OCI-LY7 (cell line): ENCODE measurements at regions not wholly inside any gene's neighbourhood (a gene's known extent, or its start where the extent isn't known, plus 50 kb on each side); places are given as distances from the start of the nearest gene placed in this dataset.

Source experiments
- BruUV-seq: library from RNA; stranded (reverse); fragments of 400-500 nt; replicated peaks from 2 replicates; lab custom pipeline; 2021; lab: Mats Ljungman, UMichigan
- CTCF ChIA-PET: fragments of 300-600 bp; sonication (Branson Sonifier 250); formaldehyde crosslinking; loops from one replicate; lab custom pipeline; 2022; ENCODE audit warnings: antibody characterized with exemption; ENCODE audit not compliant: unreplicated experiment; lab: Charles Lee
- POLR2A ChIA-PET: fragments of 300-600 bp; sonication (Branson Sonifier 250); formaldehyde crosslinking; loops from one replicate; lab custom pipeline; 2022; ENCODE audit warnings: antibody characterized with exemption; lab: Charles Lee
- DNase-seq: peaks from one replicate; pipeline ENCODE4 v3.0.0-alpha.2; 2015; ENCODE audit warnings: low spot score
- H2AFZ ChIP-seq: fragments of 200-600 bp; sonication (generic), shearing (Covaris generic); 2 replicates; pipeline ENCODE4 v1.6.1; 2014; ENCODE audit warnings: mild to moderate bottlenecking, antibody characterized with exemption, low read length, moderate library complexity
- H3K27ac ChIP-seq: fragments of 200-600 bp; sonication (generic); 2 replicates; pipeline ENCODE4 v1.5.1; 2014; ENCODE audit warnings: mixed run types, low read depth, mild to moderate bottlenecking, moderate library complexity, low read length, inconsistent platforms; ENCODE audit not compliant: poor library complexity, severe bottlenecking
- H3K36me3 ChIP-seq: fragments of 200-600 bp; sonication (generic); 2 replicates; pipeline ENCODE4 v1.6.1; 2014; ENCODE audit warnings: mild to moderate bottlenecking, antibody characterized with exemption, low read length, moderate library complexity, mixed read lengths; ENCODE audit not compliant: insufficient read depth
- H3K4me1 ChIP-seq: fragments of 200-600 bp; sonication (generic); 2 replicates; pipeline ENCODE4 v1.5.1; 2014; ENCODE audit warnings: mild to moderate bottlenecking, low read length; ENCODE audit not compliant: insufficient read depth, poor library complexity, severe bottlenecking
- H3K4me2 ChIP-seq: fragments of 200-600 bp; sonication (generic); 2 replicates; pipeline ENCODE4 v1.6.1; 2014; ENCODE audit warnings: mild to moderate bottlenecking, low read length
- H3K4me3 ChIP-seq: fragments of 200-600 bp; sonication (generic); 2 replicates; pipeline ENCODE4 v1.5.1; 2014; ENCODE audit warnings: mild to moderate bottlenecking, low read depth, low read length; ENCODE audit not compliant: poor library complexity, severe bottlenecking
- H3K79me2 ChIP-seq: fragments of 200-600 bp; sonication (generic); 2 replicates; pipeline ENCODE4 v1.6.1; 2016; ENCODE audit warnings: low read depth, mild to moderate bottlenecking, low read length, moderate library complexity, mixed read lengths; ENCODE audit not compliant: insufficient read depth
- H3K9me2 ChIP-seq: fragments of 200-600 bp; sonication (generic); 2 replicates; pipeline ENCODE4 v1.6.1; 2016; ENCODE audit warnings: mild to moderate bottlenecking, low read length, mixed read lengths; ENCODE audit not compliant: insufficient read depth
- H3K9me3 ChIP-seq: fragments of 200-600 bp; sonication (generic); 2 replicates; pipeline ENCODE4 v1.6.1; 2014; ENCODE audit warnings: mild to moderate bottlenecking, mixed run types, low read length, mixed read lengths
- H4K20me1 ChIP-seq: fragments of 200-600 bp; sonication (generic); 2 replicates; pipeline ENCODE4 v1.6.1; 2014; ENCODE audit warnings: mild to moderate bottlenecking, antibody characterized with exemption, low read length, moderate library complexity, mixed read lengths; ENCODE audit not compliant: insufficient read depth
- EZH2phosphoT487 ChIP-seq: fragments of 200-600 bp; sonication (generic); IDR thresholded peaks from 2 replicates; pipeline ENCODE4 v1.6.1; 2018; ENCODE audit warnings: low read depth, borderline replicate concordance, mild to moderate bottlenecking, mixed run types, antibody characterized with exemption, low read length, moderate library complexity, mixed read lengths
- intact Hi-C: fragments of 100-400 bp; cut with micrococcal nuclease; formaldehyde crosslinking; loops from one replicate; pipeline ENCODE4 v1.10.0; 2022; ENCODE audit not compliant: unreplicated experiment
- TF ChIP-seq, protein P1 (sequence below): fragments of 200-600 bp; sonication (generic); conservative IDR thresholded peaks from 2 replicates; pipeline ENCODE4 v1.5.1; 2014; ENCODE audit warnings: mild to moderate bottlenecking, antibody characterized with exemption, low read length, moderate library complexity, mixed read lengths

DNA sequence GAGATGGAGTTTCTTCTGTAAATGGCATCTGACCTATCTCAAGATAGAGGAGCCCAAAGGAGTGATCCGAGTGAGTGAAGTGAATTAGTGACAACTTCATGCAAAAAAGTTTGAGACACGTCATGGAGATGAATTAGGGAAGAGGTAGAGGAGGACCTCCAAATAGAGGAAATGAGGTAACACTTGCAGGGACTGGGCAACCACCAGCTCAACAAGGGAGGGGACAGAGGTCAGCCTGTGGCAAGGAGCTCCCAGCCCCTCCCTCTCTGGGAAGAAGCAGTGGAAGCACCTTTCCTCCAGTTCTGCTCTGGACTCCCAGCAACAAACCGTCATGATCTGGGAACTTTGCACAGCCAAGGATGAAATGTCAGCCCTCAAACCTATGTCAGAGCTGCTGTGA lies 83.5 kb upstream of the IKZF1 start:
- POLR2A ChIA-PET, result no interaction called here
- peaks cover 36% of the 10 kb centered on the region for H3K9me3 ChIP-seq
- CTCF ChIA-PET, result no interaction called here
- intact Hi-C loops, result no loop called here
- BruUV-seq, result no TSS peak
- H4K20me1 ChIP-seq, result no peaks in the 10 kb centered on the region
- DNase-seq, result no peak
- H3K4me1 ChIP-seq, result no peaks in the 10 kb centered on the region
- H3K27ac ChIP-seq, result no peak overlapping the region
- H3K4me3 ChIP-seq, result no peak overlapping the region
- H3K79me2 ChIP-seq, result no peaks in the 10 kb centered on the region
- TF ChIP-seq, protein P1, sequence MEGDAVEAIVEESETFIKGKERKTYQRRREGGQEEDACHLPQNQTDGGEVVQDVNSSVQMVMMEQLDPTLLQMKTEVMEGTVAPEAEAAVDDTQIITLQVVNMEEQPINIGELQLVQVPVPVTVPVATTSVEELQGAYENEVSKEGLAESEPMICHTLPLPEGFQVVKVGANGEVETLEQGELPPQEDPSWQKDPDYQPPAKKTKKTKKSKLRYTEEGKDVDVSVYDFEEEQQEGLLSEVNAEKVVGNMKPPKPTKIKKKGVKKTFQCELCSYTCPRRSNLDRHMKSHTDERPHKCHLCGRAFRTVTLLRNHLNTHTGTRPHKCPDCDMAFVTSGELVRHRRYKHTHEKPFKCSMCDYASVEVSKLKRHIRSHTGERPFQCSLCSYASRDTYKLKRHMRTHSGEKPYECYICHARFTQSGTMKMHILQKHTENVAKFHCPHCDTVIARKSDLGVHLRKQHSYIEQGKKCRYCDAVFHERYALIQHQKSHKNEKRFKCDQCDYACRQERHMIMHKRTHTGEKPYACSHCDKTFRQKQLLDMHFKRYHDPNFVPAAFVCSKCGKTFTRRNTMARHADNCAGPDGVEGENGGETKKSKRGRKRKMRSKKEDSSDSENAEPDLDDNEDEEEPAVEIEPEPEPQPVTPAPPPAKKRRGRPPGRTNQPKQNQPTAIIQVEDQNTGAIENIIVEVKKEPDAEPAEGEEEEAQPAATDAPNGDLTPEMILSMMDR, result no peak
- no peak for TF ChIP-seq EZH2phosphoT487
- H3K36me3 ChIP-seq, result no peaks in the 10 kb centered on the region; the same call in 1 of the 2 replicates
- H2AFZ ChIP-seq, result no peak overlapping the region
- no peak overlapping the region for H3K4me2 ChIP-seq
- no peaks in the 10 kb centered on the region for H3K9me2 ChIP-seq

DNA sequence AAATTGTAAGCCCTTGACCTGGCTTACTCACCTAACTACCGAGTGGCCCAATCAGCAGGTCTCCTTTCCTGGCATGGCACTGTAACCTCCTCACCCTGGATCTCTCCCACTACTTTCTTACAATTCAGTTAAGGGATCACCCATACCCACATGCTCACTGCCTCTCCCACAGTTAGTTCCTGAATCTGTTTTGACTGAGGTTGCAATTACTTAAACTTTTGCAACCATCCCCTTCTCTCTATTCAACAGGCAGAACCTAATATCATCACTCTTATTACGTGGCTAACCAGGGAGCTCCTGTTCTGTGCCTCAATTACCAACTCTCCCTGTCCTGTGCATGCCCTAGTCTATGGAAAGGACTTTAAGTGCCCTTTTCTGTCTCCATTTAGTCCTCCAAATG lies 84.2 kb upstream of the IKZF1 start:
- intact Hi-C loops, result no loop called here
- Histone ChIP-seq H3K27ac (no peak overlapping the region), H3K9me2 (no peaks in the 10 kb centered on the region), H2AFZ (no peak overlapping the region), H3K36me3 (no peaks in the 10 kb centered on the region; the same call in 1 of the 2 replicates), H3K79me2 (no peaks in the 10 kb centered on the region), H4K20me1 (no peaks in the 10 kb centered on the region), H3K4me2 (no peak overlapping the region), H3K9me3 (peaks cover 36% of the 10 kb centered on the region), H3K4me3 (no peak overlapping the region), H3K4me1 (no peaks in the 10 kb centered on the region)
- no TSS peak for BruUV-seq
- ChIA-PET CTCF (no interaction called here), POLR2A (no interaction called here)
- DNase-seq, result no peak
- no peak for TF ChIP-seq EZH2phosphoT487
- TF ChIP-seq, protein P1, result no peak

DNA sequence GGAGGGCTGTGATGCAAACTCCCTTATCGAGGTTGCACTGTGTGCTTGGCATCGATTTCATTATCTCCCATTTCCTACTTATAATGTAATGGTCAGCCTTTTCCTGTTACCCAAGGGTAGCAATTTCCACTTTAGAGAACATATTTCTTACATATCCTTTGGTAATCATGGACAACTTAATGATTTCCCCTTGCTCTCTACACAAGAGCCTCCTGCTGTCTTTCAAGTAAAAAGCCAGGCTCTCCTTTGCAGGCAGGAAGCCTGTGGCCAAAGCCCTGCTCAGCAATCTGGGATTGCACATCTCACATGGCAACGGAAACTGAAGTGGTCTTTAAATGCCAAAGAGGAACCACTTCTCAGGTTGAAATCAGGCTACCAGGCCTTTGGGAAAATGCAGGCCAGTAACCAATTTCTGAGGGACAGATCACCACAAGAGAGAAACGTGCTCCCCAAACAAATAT lies 86.7 kb upstream of the IKZF1 start:
- no peaks in the 10 kb centered on the region for H4K20me1 ChIP-seq
- no peaks in the 10 kb centered on the region for H3K79me2 ChIP-seq
- H3K27ac ChIP-seq, result no peak overlapping the region
- no peaks in the 10 kb centered on the region; the same call in 1 of the 2 replicates for H3K36me3 ChIP-seq
- TF ChIP-seq, protein P1, result no peak
- no peak for TF ChIP-seq EZH2phosphoT487
- CTCF ChIA-PET, result interaction anchor here (0.5 kb wide), 1 partner anchor 120 kb away, joined by 3 read pairs; no protein-coding TSS in a partner anchor
- no peaks in the 10 kb centered on the region for H3K9me2 ChIP-seq
- H3K9me3 ChIP-seq, result peaks cover 23% of the 10 kb centered on the region
- intact Hi-C loops, result no loop called here
- DNase-seq, result no peak
- H3K4me2 ChIP-seq, result no peak overlapping the region
- POLR2A ChIA-PET, result interaction anchor here (0.9 kb wide), 1 partner anchor 74 kb away, joined by 3 read pairs; no protein-coding TSS in a partner anchor
- H2AFZ ChIP-seq, result no peak overlapping the region
- no peak overlapping the region for H3K4me3 ChIP-seq
- BruUV-seq, result no TSS peak
- H3K4me1 ChIP-seq, result no peaks in the 10 kb centered on the region
